ENCODE measurements at regions not wholly inside any gene's neighbourhood (a gene's known extent, or its start where the extent isn't known, plus 50 kb on each side); places are given as distances from the start of the nearest gene placed in this dataset.
"Not testable (repeated sequence)": the region's sequence is repeated elsewhere in the genome, so short reads cannot be mapped to it uniquely, and the experiment has no call there.

DNA sequence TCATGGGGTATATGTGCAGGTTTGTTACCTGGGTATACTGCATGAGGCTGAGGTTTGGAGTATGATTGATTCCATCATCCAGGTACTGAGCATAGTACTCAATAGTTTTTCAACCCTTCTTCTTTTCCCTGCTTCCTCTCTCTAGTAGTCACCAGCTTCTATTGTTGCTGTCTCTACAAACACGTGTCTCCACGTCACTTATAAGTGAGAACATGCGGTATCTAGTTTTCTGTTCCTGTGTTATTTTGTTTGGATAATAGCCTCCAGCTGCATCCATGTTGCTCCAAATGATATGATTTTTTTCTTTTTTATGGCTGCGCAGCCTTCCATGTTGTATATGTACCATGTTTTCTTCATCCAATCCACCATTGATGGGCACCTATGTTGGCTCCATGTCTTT, 214.8 kb upstream of the TFPI start:
- no peak for TF ChIP-seq JUND (IDR thresholded peaks at IDR 0.05; ENCODE audit: low read depth)
- no peak for DNase-seq (ENCODE audit: low read depth in 1 of 2, low spot score in 1 of 2)
- in situ Hi-C loops (cut with HindIII; ENCODE audit: low pct_unique_long_range_greater_than_20kb, low sequenced_read_pairs) = no loop called here

DNA sequence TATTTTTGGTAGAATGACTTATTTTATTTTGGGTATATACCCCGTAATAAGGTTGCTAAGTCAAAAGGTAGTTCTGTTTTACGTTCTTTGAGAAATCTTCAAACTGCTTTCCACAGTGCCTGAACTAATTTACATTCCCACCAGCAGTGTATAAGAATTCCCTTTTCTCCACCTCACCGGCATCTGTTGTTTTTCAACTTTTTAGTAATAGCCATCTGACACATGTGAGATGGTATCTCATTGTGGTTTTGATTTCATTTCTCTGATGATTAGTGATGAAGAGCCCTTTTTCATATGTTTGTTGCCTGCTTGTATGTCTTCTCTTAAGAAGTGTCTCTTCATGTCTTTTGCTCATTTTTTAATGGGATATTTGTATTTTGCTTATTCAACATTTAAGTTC, 215.2 kb upstream of the TFPI start:
- no peak for TF ChIP-seq JUND (IDR thresholded peaks at IDR 0.05; ENCODE audit: low read depth)
- in situ Hi-C loops (cut with HindIII; ENCODE audit: low pct_unique_long_range_greater_than_20kb, low sequenced_read_pairs) = no loop called here
- DNase-seq (ENCODE audit: low read depth in 1 of 2, low spot score in 1 of 2) = no peak

DNA sequence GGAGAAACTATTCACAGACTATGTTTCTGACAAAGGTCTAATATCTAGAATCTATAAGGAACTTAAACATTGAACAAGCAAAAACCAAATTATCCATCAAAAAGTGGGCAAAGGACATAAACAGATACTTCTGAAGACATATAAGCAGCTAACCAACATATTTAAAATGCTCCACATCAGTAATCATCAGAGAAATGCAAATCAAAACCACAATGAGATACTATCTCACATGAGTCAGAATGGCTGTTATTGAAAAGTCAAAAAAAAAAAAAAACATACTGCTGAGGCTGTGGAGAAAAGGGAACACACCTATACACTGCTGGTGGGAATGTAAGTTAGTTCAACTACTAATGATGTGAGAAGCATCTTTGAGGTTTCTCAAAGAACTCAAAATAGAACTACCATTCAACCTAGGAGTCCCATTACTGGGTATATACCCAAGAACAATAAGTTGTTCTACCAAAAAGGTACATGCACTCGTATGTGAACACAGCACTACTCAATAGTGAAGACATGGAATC, 220.4 kb upstream of the TFPI start:
- TF ChIP-seq JUND (IDR thresholded peaks at IDR 0.05; ENCODE audit: low read depth) = no peak
- in situ Hi-C loops (cut with HindIII; ENCODE audit: low pct_unique_long_range_greater_than_20kb, low sequenced_read_pairs) = no loop called here
- DNase-seq (ENCODE audit: low read depth in 1 of 2, low spot score in 1 of 2) = no peak

DNA sequence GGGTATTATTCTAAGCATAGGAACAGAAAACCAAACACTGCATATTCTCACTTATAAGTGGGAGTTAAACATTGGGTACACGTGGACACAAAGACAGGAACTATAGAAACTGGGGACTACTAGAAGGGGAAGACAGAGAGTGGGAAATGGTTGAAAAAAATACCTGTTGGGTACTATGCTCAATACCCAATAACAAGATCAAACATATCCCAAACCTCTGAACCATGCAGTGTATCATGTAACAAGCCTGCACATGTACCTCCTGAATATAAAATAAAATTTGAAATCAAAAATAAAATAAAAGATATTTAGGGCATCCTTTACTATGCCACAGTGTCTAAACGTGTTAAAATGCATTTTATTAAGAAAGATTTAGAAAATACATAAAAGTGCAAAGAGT, 221.0 kb upstream of the TFPI start:
- DNase-seq (ENCODE audit: low read depth in 1 of 2, low spot score in 1 of 2) = no peak
- no peak for TF ChIP-seq JUND (IDR thresholded peaks at IDR 0.05; ENCODE audit: low read depth)

DNA sequence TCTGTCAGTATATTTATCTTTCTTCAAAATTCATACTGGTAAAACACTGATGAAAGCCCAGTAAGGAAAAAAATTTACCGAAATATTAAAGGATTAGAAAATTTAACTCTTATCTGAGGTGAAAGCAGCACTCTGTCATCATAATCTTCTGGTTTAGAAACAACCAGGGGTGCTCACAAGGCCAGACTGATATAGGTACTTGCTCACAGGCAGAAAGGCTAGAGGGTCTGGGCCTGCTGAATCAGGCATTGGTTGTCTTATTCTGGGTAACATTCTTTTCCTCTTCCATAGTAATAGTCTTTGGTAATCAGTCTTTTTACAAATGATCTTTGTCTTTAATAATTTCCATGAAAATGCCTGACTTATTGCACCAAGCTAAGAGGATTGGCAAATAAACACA, 221.4 kb upstream of the TFPI start:
- in situ Hi-C loops (cut with HindIII; ENCODE audit: low pct_unique_long_range_greater_than_20kb, low sequenced_read_pairs) = no loop called here
- DNase-seq (ENCODE audit: low read depth in 1 of 2, low spot score in 1 of 2) = no peak
- no peak for TF ChIP-seq JUND (IDR thresholded peaks at IDR 0.05; ENCODE audit: low read depth)

More for the DNA sequence above, 221.0 kb upstream of the TFPI start:
- in situ Hi-C loops (cut with HindIII; ENCODE audit: low pct_unique_long_range_greater_than_20kb, low sequenced_read_pairs) = no loop called here

DNA sequence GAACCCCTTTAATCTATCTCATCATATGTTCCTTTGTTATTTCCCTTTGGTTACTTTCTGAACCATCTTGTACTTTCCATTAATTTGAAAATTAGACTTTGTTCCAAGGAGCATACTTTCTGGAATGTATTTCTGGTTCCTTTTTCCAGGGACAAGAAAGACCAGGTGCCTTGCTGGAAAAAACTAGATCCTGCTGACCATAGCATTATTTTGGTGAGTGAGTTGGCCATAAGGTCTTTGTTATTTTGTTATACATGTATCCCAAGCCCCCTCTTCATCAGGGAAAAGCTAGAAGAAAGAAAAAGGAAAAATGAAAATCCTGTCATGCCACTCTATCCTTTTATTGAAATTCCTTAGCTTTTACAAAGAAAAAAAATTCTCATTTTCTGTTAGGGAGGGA, 228.1 kb upstream of the TFPI start:
- in situ Hi-C loops (cut with HindIII; ENCODE audit: low pct_unique_long_range_greater_than_20kb, low sequenced_read_pairs) = no loop called here

DNA sequence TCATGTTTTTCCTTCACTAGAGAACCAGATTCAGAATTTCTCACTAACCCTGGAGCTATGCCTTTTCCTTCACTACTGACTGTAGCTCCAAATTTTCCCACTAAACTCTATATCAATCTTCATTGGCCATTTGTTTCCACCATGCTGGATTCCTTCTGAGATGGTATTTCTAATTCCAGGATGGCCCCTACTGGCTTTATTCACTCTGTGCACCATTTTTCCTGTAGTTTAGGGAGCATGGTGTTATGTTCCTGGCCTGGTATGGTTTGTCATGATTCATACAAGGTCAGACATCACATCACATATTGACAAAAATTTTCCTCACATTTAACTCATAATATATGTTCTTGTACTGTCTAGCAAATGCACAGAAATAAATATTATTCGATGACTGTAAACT, 229.2 kb upstream of the TFPI start:
- in situ Hi-C loops (cut with HindIII; ENCODE audit: low pct_unique_long_range_greater_than_20kb, low sequenced_read_pairs) = no loop called here
- TF ChIP-seq JUND (IDR thresholded peaks at IDR 0.05; ENCODE audit: low read depth) = no peak
- no peak for DNase-seq (ENCODE audit: low read depth in 1 of 2, low spot score in 1 of 2)

More for the DNA sequence above, 228.1 kb upstream of the TFPI start:
- DNase-seq (ENCODE audit: low read depth in 1 of 2, low spot score in 1 of 2) = no peak
- no peak for TF ChIP-seq JUND (IDR thresholded peaks at IDR 0.05; ENCODE audit: low read depth)

DNA sequence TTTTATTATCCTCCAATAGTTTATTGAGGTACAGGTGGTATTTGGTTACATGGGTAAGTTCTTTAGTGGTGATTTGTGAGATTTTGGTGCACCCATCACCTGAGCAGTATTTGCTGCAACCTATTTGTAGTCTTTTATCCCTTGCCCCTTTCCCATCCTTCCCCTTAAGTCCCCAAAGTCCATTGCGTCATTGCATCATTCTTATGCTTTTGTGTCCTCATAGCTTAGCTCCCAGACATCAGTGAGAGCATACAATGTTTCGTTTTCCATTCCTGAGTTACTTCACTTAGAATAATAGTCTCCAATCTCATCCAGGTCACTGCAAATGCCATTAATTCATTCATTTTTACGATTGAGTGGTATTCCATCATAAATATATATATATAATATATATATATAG, 229.9 kb upstream of the TFPI start:
- in situ Hi-C loops (cut with HindIII; ENCODE audit: low pct_unique_long_range_greater_than_20kb, low sequenced_read_pairs); DNase-seq (ENCODE audit: low read depth in 1 of 2, low spot score in 1 of 2): not testable (repeated sequence)

DNA sequence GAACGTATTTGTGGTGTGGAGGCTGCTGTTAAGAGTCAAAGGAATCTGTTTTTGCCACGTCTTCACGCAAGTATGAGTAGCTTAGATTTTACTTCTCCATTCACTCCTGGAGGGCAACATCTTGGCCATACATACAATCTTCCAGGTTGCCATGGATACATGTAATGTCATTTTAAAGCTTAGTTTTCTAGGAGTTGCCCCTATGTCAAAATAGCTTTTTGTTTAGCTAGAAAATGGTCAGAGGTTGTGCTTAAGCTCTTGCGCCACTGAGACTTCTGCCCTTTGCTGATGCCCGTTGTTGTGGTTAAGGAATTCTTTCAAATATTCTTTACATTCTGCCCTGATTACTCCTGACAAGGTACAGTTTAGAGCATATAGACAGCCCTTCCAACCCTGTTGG, 245.4 kb upstream of the TFPI start:
- DNase-seq (ENCODE audit: low read depth in 1 of 2, low spot score in 1 of 2) = no peak
- in situ Hi-C loops (cut with HindIII; ENCODE audit: low pct_unique_long_range_greater_than_20kb, low sequenced_read_pairs) = no loop called here
- TF ChIP-seq JUND (IDR thresholded peaks at IDR 0.05; ENCODE audit: low read depth) = no peak

DNA sequence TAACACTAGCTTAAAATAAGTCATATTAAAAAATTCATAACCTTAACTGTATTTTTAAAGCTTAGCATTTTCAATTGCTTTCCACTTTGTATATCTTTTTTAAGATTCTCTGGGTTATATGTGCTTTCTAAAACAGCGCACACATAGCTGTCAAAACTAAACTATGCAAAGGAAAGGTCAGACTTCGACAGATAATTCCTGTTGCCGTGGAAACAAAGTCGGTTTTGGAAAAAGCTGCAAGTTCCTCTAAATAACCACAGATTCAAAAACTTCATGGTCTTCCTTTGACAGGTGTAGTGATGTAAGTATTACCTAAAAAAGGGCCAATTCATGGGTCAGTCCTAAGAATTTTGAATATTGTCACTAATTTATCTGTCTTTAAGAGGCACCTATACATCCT, 249.6 kb upstream of the TFPI start:
- in situ Hi-C loops (cut with HindIII; ENCODE audit: low pct_unique_long_range_greater_than_20kb, low sequenced_read_pairs) = no loop called here
- no peak for TF ChIP-seq JUND (IDR thresholded peaks at IDR 0.05; ENCODE audit: low read depth)
- DNase-seq (ENCODE audit: low read depth in 1 of 2, low spot score in 1 of 2) = no peak

DNA sequence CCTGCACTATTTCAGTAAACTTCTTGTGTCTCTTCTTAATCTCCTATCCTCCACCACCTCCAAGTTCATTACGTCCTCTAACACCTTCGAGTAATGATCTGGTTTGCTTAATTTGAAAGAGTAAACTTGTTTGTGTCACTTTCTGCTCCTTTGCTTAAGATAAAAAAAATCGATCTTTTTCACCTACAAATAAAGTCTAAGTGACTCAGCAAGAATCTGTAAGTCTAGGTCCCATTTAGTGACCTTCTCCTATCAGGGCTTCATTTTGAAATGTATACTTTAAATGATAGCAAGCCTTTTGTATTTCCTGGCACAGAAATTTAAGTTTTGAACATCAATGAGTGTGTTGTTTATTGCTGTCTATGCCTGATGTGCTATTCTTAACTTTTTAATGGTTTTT, 260.9 kb upstream of the TFPI start:
- no peak for TF ChIP-seq JUND (IDR thresholded peaks at IDR 0.05; ENCODE audit: low read depth)
- no peak for DNase-seq (ENCODE audit: low read depth in 1 of 2, low spot score in 1 of 2)
- in situ Hi-C loops (cut with HindIII; ENCODE audit: low pct_unique_long_range_greater_than_20kb, low sequenced_read_pairs) = no loop called here

DNA sequence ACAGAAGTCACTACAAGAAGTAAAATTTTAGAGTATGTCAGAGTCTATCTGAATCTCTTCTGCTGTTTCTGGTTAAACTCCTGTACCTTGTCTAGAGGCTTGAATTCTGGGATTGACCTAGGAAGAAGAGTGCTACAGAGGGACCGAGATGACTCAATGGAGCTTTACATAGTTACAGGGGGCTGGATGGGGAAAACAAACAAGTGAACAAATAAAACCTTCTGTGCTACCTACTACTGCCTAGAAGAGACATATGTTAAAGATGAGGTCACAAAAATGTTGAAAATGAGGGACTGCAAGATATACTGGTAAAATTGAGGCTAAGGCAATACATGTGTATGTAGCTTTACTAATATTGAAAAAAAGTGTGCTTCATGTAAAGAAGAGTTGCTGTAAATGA, 265.4 kb upstream of the TFPI start:
- in situ Hi-C loops (cut with HindIII; ENCODE audit: low pct_unique_long_range_greater_than_20kb, low sequenced_read_pairs) = no loop called here
- DNase-seq (ENCODE audit: low read depth in 1 of 2, low spot score in 1 of 2) = no peak
- no peak for TF ChIP-seq JUND (IDR thresholded peaks at IDR 0.05; ENCODE audit: low read depth)

DNA sequence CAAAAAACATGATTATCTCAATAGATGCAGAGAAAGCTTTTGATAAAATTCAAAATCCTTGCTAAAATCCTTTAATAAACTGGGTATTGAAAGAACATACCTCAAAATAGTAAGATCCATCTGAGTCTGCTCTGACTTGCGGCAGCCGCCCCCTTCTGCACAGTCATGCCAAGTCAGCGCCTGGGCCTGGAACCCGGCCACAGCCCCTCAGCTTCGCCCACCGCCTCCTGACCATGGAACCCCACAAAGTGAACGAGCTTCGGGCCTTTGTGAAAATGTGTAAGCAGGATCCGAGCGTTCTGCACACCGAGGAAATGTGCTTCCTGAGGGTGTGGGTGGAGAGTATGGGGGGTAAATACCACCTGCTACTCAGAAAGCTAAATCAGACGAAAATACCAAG, 270.9 kb upstream of the TFPI start:
- TF ChIP-seq JUND (IDR thresholded peaks at IDR 0.05; ENCODE audit: low read depth) = no peak
- no peak for DNase-seq (ENCODE audit: low read depth in 1 of 2, low spot score in 1 of 2)
- in situ Hi-C loops (cut with HindIII; ENCODE audit: low pct_unique_long_range_greater_than_20kb, low sequenced_read_pairs) = no loop called here

DNA sequence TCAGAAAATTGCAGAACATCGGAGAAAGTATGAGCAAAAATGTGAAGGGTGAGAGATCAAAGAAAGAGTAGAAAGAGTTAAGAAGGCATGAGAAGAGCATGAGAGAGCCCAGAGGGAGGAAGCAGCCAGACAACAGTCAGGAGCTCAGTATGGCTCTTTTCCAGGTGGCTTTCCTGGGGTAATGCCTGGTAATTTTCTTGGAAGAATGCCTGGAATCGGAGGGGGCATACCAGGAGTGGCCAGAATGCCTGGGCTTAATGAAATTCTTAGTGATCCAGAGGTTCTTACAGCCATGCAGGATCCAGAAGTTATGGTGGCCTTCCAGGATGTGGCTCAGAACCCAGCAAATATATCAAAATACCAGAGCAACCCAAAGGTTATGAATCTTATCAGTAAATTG, 271.8 kb upstream of the TFPI start:
- in situ Hi-C loops (cut with HindIII; ENCODE audit: low pct_unique_long_range_greater_than_20kb, low sequenced_read_pairs) = no loop called here
- DNase-seq (ENCODE audit: low read depth in 1 of 2, low spot score in 1 of 2) = no peak
- TF ChIP-seq JUND (IDR thresholded peaks at IDR 0.05; ENCODE audit: low read depth) = no peak

Measured in T47D (cell line).